Ovary (tissue), 7 donors: ENCODE measurements at regions not wholly inside any gene's neighbourhood (a gene's known extent, or its start where the extent isn't known, plus 50 kb on each side); places are given as distances from the start of the nearest gene placed in this dataset.
"Not testable (repeated sequence)": the region's sequence is repeated elsewhere in the genome, so short reads cannot be mapped to it uniquely, and the experiment has no call there.

Experiments
- DNase-seq, 5 donors: peaks; one replicate each; pipeline ENCODE4 v3.0.0-alpha.2; 2019 to 2020
- H3K27ac ChIP-seq, 2 donors: fragments of 200-600 bp; one replicate each; pipeline versions ENCODE4 v1.5.1 to v1.8.0; 2019 to 2022
- H3K27me3 ChIP-seq: fragments of 200-600 bp; one replicate; pipeline ENCODE4 v1.8.0; 2022
- H3K36me3 ChIP-seq: fragments of 200-600 bp; sonication (generic); one replicate; pipeline ENCODE4 v1.5.1; 2019
- H3K4me1 ChIP-seq: one replicate; pipeline ENCODE4 v1.8.1; 2013; ENCODE audit warnings: mild to moderate bottlenecking, moderate library complexity; ENCODE audit not compliant: insufficient read depth
- H3K4me3 ChIP-seq: fragments of 200-600 bp; sonication (generic); one replicate; pipeline ENCODE4 v1.5.1; 2017
- H3K9me3 ChIP-seq, 2 donors: fragments of 200-600 bp in 1 of 2; sonication (generic) in 1 of 2; one replicate each; pipeline versions ENCODE4 v1.5.1 to v1.8.1; 2013 to 2019; ENCODE audit warnings: mild to moderate bottlenecking in 1 of 2, moderate library complexity in 1 of 2
- CTCF ChIP-seq, 3 donors: fragments of 450-650 bp in 2 of 3; fragments of 200-600 bp in 1 of 3; IDR thresholded peaks; one replicate each; pipeline versions ENCODE4 v1.5.1 to v1.8.0; 2016 to 2022; ENCODE audit warnings: antibody characterized with exemption in 3 of 3, mild to moderate bottlenecking in 1 of 3
- EP300 ChIP-seq: sonication (generic); formaldehyde crosslinking; IDR thresholded peaks from one replicate; pipeline ENCODE4 v1.6.1; 2017; ENCODE audit warnings: antibody characterized with exemption
- POLR2A ChIP-seq: fragments of 450-650 bp; IDR thresholded peaks from one replicate; pipeline ENCODE4 v1.6.1; 2017; ENCODE audit warnings: antibody characterized with exemption, mild to moderate bottlenecking, moderate library complexity
- WGBS, 3 donors: extraction: QIAGEN DNeasy Blood & Tissue Kit in 1 of 3; methylation state at CpG; one replicate each; pipeline versions ENCODE4 v1.1.5 to v1.1.7; 2013 to 2017; 5-methylcytosine and 5-hydroxymethylcytosine counted together
- intact Hi-C, 4 donors: fragments of 100-400 bp; cut with DNase I; formaldehyde crosslinking; loops; one replicate each; pipeline versions ENCODE4 v1.11.0 to v1.15.1; 2022 to 2023
- donor health status: DM: no; HTN: no; CAD: no; lungs with moderate emphysema.
- donor health status: DM: no; HTN: no; CAD: no.
- donor health status: Bipolar disorder and iron deficiency.
- donor health status: DM: no; HTN: no; CAD: no.
- donor health status: DM: yes; HTN: yes; CAD: no.

GRCh38 chr6:67883500-67884366 is 751.3 kb upstream of the ADGRB3 start:
- Histone ChIP-seq H3K4me3 (no peak overlapping the region), H3K9me3 (no peaks in the 10 kb centered on the region), H3K4me1 (no peaks in the 10 kb centered on the region), H3K36me3 (no peaks in the 10 kb centered on the region), H3K27ac (no peak overlapping the region), H3K27me3 (no peaks in the 10 kb centered on the region)
- DNase-seq, result no peak
- TF ChIP-seq EP300, result no peak
- no peak for TF ChIP-seq CTCF (IDR thresholded peaks at IDR 0.05)
- TF ChIP-seq POLR2A, result no peak
- 86 to 89% (median 87%) methylated on average over 11 of the region's 11 CpGs for WGBS, 3 donors
- intact Hi-C loops, result no loop called here

- H3K36me3 ChIP-seq, result no peaks in the 10 kb centered on the region
- no peaks in the 10 kb centered on the region for H3K27me3 ChIP-seq
- WGBS, 3 donors, result 70 to 87% (median 83%) methylated on average over 5 of the region's 5 CpGs
- no peak overlapping the region for H3K4me3 ChIP-seq
- H3K4me1 ChIP-seq, result no peaks in the 10 kb centered on the region
- H3K27ac ChIP-seq, result no peak overlapping the region
- no peak for DNase-seq
- intact Hi-C loops, result no loop called here
- no peaks in the 10 kb centered on the region for H3K9me3 ChIP-seq
- TF ChIP-seq CTCF (IDR thresholded peaks at IDR 0.05) (no peak), EP300 (no peak), POLR2A (no peak)
Measured at GRCh38 chr6:67882436-67883311, 752.4 kb upstream of the ADGRB3 start.

- H3K27ac ChIP-seq, result no peak overlapping the region
- intact Hi-C loops, result no loop called here
- no peak overlapping the region for H3K4me3 ChIP-seq
- H3K27me3 ChIP-seq, result no peaks in the 10 kb centered on the region
- TF ChIP-seq POLR2A (no peak), EP300 (no peak), CTCF (IDR thresholded peaks at IDR 0.05) (no peak)
- H3K36me3 ChIP-seq, result no peaks in the 10 kb centered on the region
- DNase-seq, result no peak
- no peaks in the 10 kb centered on the region for H3K4me1 ChIP-seq
- no peaks in the 10 kb centered on the region for H3K9me3 ChIP-seq
- 83 to 89% (median 89%) methylated on average over 4 of the region's 4 CpGs for WGBS, 3 donors
Measured at GRCh38 chr6:67881706-67882065, 753.4 kb upstream of the ADGRB3 start.

- intact Hi-C loops, result no loop called here
- 85 to 91% (median 87%) methylated on average over 16 of the region's 16 CpGs for WGBS, 3 donors
- DNase-seq, result no peak
Measured at GRCh38 chr6:67880939-67881705, 754.0 kb upstream of the ADGRB3 start.

GRCh38 chr6:67880343-67880742 is 754.7 kb upstream of the ADGRB3 start:
- H3K4me3 ChIP-seq, H3K27me3 ChIP-seq, H3K4me1 ChIP-seq, H3K27ac ChIP-seq, H3K36me3 ChIP-seq, DNase-seq, intact Hi-C loops, H3K9me3 ChIP-seq: not testable (repeated sequence)
- 83 to 92% (median 90%) methylated on average over 1 to 4 of the region's 4 CpGs for WGBS, 3 donors

More at GRCh38 chr6:67880939-67881705, 754.0 kb upstream of the ADGRB3 start:
- Histone ChIP-seq H3K4me1 (no peaks in the 10 kb centered on the region), H3K9me3 (no peaks in the 10 kb centered on the region), H3K4me3 (no peak overlapping the region), H3K36me3 (no peaks in the 10 kb centered on the region), H3K27me3 (no peaks in the 10 kb centered on the region), H3K27ac (no peak overlapping the region)
- TF ChIP-seq EP300 (no peak), POLR2A (no peak), CTCF (IDR thresholded peaks at IDR 0.05) (no peak)

GRCh38 chr6:67879928-67880327 is 755.2 kb upstream of the ADGRB3 start:
- H3K27ac ChIP-seq, H3K9me3 ChIP-seq, H3K27me3 ChIP-seq, H3K4me1 ChIP-seq, DNase-seq, H3K4me3 ChIP-seq, H3K36me3 ChIP-seq, intact Hi-C loops: not testable (repeated sequence)
- 90 to 100% (median 92%) methylated on average over 1 of the region's 1 CpG for WGBS, 3 donors
